ENCODE measurements at regions not wholly inside any gene's neighbourhood (a gene's known extent, or its start where the extent isn't known, plus 50 kb on each side); places are given as distances from the start of the nearest gene placed in this dataset.

- TF ChIP-seq EZH2 (IDR thresholded peaks at IDR 0.05; ENCODE audit: low read length, unreplicated experiment) = no peak
- no peak for TF ChIP-seq CTCF (conservative IDR thresholded peaks at IDR 0.05; ENCODE audit: low read depth, low read length)
- no peak for TF ChIP-seq EZH2phosphoT487 (IDR thresholded peaks at IDR 0.05; ENCODE audit: borderline replicate concordance, low read length)
Observed at GRCh38 chr13:22063416-22064124, 392.7 kb downstream of the FGF9 start.
